GM18502 (cell line): ENCODE measurements at regions not wholly inside any gene's neighbourhood (a gene's known extent, or its start where the extent isn't known, plus 50 kb on each side); places are given as distances from the start of the nearest gene placed in this dataset.

Experiments
- ATAC-seq: cut with Tn5 transposase; IDR thresholded peaks from one replicate; pipeline ENCODE4 v1.9.1; 2021; ENCODE audit warnings: mild to moderate bottlenecking; ENCODE audit not compliant: unreplicated experiment, poor library complexity

DNA sequence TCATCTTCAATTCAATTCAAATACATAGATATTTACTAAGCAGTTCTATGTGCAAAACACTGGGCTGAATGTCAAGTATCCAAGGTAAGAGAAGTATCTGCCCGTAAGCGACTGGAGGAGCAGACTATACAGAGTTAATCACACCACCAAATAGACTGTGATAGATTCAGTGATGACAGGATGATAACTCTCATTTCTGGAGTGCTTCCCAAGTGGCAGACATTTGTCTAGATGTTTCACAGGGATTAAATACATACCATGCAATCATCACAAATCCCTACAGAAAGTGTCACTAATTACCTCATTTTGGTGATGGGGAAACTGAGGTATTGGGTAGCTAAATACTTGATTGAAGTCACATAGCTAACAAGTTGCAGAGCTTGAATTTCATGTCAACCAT is 508.7 kb upstream of the TENM4 start:
- no peak for ATAC-seq

DNA sequence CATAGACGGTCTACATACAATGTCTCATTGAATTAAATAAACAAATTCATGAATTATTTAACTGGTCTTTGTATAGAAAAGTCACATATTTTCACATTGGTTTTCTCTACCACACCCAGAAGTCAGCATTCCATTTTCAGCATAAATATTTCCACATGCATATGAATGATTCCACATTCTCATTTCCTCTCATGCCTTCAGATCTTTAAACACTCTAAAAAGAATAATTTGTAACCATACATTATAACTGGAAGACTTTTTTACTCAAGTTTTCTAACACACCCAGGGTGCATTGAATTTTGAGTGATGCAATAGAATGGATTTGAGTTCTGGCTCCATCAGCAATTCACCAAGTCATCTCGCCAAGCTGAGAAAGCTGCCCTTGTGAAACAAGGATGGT is 501.8 kb upstream of the TENM4 start:
- no peak for ATAC-seq

DNA sequence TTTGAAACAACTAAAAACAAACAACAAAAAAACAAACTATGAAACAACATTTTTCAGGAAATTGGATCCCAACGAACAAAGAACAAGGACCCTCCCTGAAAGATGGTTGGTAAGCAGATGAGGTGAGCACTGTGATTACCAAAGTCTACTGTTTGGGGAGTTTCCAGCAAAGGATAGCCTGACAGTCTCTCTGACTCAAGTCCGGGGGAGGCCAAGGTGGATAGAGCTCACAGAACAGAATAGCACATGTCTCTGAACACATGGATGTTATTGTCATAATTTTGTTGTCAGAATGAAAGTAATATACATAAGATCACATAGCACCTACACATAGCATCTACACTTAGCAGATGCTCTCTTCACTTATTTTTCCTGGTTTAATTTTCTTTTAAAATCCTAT is 501.3 kb upstream of the TENM4 start:
- ATAC-seq = no peak

- ATAC-seq = no peak
Measured at GRCh38 chr11:79940974-79941735, 500.3 kb upstream of the TENM4 start.

GRCh38 chr11:79940165-79940564 is 499.3 kb upstream of the TENM4 start:
- ATAC-seq = no peak

DNA sequence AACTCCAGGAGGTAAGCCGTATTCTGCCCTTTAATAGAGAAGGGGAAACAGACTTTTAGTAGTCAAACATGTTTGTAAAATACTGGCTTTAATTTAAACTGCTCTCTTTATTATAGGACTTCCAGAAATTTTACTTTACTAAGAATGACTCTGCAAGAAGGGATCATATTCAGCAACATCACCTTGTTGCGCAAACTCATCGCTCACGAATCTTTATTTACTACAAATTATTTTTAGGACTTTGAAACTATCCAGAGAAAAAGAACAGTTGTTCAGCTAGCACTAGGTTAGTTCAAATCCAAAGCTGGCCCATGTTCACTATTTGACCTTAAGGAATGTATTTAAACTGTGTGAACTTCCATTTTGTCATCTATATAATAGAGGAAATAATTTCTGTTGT is 498.3 kb upstream of the TENM4 start:
- ATAC-seq = no peak

DNA sequence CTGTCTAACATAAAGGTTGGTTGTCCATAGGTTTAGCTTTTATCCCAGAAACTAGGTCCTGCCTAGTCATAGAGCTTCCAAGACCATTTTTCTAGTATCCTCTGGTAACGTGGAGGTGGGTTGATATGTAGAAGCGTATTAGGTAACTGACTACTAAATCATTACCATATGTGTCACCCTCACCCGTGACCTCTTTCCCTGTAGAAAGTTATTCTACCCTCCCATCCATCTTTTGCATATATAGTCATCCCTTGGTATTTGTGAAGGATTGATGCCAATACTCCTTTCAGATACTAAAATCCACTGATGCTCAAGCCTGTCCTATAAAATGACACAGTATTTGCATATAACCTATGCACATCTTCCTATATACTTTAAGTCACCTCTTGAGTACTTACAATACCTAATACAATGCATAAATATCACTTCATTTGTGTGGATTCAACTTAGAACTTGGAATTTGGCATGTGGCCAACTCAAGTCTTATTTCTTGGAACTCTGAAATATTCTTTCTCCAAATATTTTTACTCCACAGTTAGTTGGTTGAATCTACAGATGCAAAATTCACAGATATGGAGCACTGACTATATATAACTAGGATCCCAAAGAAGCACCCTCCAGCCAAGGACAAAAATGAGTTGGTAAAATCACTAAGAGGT is 497.0 kb upstream of the TENM4 start:
- no peak for ATAC-seq

DNA sequence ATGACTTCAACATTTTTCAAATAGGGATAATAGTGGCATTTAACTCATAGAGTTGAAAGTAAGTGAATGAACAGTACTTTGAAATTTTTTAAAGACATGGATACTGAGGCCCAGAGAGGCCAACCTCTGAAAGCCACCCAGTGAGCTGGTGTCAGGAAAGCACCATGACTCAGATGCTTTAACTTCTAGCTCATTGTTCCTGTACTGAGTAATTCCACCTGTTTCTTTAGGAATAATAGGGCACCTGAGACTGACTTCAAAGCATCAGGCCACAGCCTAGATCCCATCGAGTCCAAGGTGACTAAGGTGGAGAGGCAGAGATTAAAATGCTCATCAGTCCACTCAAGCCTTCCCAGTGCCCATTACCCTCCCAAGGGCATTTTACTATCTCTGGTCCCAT is 491.8 kb upstream of the TENM4 start:
- ATAC-seq = no peak

- no peak for ATAC-seq
Measured at GRCh38 chr11:79931692-79932091, 490.9 kb upstream of the TENM4 start.

- no peak for ATAC-seq
Measured at GRCh38 chr11:79926707-79927106, 485.9 kb upstream of the TENM4 start.

- ATAC-seq = peak; percentile 94
Measured at GRCh38 chr11:79925570-79925969, 484.7 kb upstream of the TENM4 start.

DNA sequence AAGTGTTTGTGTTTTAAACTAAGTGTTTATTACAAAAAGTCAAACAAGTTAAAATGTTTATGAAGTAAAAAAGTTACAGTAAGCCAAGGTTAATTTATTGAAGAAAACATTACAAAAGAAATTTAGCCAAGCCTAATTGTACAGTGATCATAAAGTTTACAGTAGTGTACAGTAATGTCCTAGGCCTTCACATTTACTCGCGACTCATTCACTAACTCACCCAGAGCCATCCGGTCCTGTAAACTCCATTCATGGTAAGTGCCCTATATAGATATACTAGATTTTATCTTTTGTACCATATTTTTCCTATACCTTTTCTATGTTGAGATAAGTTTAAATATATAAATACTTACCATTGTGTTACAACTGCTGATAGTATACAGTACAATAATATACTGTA is 481.8 kb upstream of the TENM4 start:
- ATAC-seq = no peak

GRCh38 chr11:79920480-79920879 is 479.6 kb upstream of the TENM4 start:
- no peak for ATAC-seq

GRCh38 chr11:79919350-79919749 is 478.5 kb upstream of the TENM4 start:
- no peak for ATAC-seq

- no peak for ATAC-seq
Measured at GRCh38 chr11:79918846-79919245, 478.0 kb upstream of the TENM4 start.

DNA sequence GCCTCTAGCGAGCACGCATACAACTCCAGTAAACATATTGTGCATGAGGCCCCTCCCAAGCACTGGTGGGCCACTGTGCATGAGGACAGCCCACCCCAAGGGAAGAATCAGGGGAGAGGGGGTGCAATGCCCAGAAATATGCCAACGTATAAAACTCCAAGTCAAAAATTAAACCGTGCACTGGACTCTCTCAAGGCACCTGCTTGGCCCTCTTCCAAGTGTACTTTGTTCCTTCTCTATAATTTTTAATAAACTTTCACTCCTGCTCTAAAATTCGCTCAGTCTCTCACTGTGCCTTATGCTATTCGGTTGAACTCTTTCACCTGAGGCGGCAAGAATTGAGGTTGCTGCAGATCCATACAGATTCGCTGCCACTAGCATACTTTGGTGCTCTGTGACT is 465.3 kb upstream of the TENM4 start:
- no peak for ATAC-seq

DNA sequence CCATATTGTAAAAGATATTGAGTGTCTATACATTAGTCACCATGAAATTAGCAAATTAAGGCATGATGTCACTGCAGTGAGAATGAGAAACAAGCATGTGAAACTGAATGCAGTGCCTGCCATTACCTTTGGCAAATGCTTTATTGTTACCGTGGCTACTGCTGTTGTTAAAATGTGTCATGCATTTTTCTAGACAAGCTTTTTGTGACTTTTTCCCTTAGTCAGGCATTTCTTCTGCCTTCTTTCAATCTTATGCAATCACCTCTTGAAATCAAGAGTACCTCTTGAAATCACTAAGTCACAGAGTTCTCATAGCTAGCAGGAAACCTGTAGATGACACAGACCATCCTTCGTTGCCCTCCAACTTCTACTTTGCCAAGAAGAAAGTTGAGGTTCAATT is 461.7 kb upstream of the TENM4 start:
- ATAC-seq = no peak

DNA sequence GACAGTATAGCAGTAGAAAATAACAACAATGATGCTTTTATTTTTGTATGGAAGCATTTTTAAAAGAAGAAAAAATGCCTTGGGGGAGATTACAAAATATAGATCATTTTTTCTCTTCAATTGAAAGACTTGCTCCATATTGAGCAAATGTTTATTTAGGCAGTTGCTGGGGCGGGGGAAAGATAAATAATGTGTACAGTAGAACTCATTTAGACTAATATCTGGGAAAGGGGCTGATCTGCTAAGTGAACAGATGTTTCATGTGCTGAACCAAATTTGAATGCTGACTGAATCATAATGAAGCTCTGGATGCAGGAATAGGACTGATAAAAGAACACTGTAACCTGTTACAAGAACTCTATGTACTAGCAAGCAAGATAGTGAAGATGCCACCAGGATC is 457.1 kb upstream of the TENM4 start:
- no peak for ATAC-seq

GRCh38 chr11:79896258-79896657 is 455.4 kb upstream of the TENM4 start:
- ATAC-seq = no peak

GRCh38 chr11:79894111-79894510 is 453.3 kb upstream of the TENM4 start:
- ATAC-seq = no peak

GRCh38 chr11:79890272-79890671 is 449.4 kb upstream of the TENM4 start:
- no peak for ATAC-seq

DNA sequence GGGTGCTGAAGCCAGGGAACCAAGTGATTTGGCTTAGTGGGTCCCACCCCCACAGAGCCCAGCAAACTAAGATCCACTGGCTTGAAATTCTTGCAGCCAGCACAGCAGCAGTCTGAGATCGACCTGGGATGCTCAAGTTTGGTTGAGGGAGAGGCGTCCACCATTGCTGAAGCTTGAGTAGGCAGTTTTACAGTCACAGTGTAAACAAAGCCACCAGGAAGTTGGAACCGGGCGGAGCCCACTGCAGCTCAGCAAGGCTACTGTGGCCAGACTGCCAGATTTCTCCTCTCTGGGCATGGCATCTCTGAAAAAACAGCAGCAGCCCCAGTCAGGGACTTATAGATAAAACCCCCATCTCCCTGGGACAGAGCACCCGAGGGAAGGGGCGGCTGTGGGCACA is 424.1 kb upstream of the TENM4 start:
- ATAC-seq = no peak
